ENCODE measurements at regions not wholly inside any gene's neighbourhood (a gene's known extent, or its start where the extent isn't known, plus 50 kb on each side); places are given as distances from the start of the nearest gene placed in this dataset.

GRCh38 chr18:56545464-56545863, 92.9 kb downstream of the TXNL1 start:
- Histone ChIP-seq H3K36me3 (ENCODE audit: control insufficient read depth, low read depth, low read length) (no peaks in the 10 kb centered on the region), H3K9me3 (ENCODE audit: control insufficient read depth, low read depth, low read length) (no peaks in the 10 kb centered on the region), H3K9ac (ENCODE audit: low read length) (no peak overlapping the region), H3K27ac (ENCODE audit: low read length) (no peak overlapping the region), H3K27me3 (ENCODE audit: control insufficient read depth, insufficient read depth, low read length) (no peaks in the 10 kb centered on the region), H3K4me3 (ENCODE audit: low read length) (no peak overlapping the region), H3K4me1 (ENCODE audit: control insufficient read depth, low read depth, low read length) (peaks cover 6% of the 10 kb centered on the region)

DNA sequence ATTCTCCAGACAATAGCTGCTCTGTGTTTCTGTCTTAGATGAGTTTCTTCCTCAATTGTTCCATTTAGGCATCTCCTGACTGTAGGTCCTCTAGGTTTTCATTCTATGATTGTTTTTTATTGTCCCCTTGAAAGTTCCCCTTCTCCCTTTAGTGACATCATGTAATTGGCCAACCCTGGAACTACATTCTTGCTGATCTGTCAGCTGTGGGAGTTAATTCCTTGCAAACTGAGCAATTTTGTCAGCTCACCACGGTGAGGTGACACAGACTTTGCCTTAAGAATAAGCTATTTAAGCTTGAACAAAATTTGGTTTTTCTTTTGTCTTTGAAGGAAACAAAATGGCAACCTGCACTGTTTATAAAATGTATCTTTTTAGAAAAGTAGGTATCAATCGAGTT, 95.9 kb downstream of the TXNL1 start:
- H3K9ac ChIP-seq (ENCODE audit: low read length) = no peak overlapping the region
- peaks cover 6% of the 10 kb centered on the region for H3K4me1 ChIP-seq (ENCODE audit: control insufficient read depth, low read depth, low read length)
- H3K27me3 ChIP-seq (ENCODE audit: control insufficient read depth, insufficient read depth, low read length) = no peaks in the 10 kb centered on the region
- H3K4me3 ChIP-seq (ENCODE audit: low read length) = no peak overlapping the region
- no peak overlapping the region for H3K27ac ChIP-seq (ENCODE audit: low read length)
- no peaks in the 10 kb centered on the region for H3K9me3 ChIP-seq (ENCODE audit: control insufficient read depth, low read depth, low read length)
- H3K36me3 ChIP-seq (ENCODE audit: control insufficient read depth, low read depth, low read length) = no peaks in the 10 kb centered on the region

- Histone ChIP-seq H3K4me1 (ENCODE audit: control insufficient read depth, low read depth, low read length) (peaks cover 6% of the 10 kb centered on the region), H3K9me3 (ENCODE audit: control insufficient read depth, low read depth, low read length) (no peaks in the 10 kb centered on the region), H3K27ac (ENCODE audit: low read length) (no peak overlapping the region), H3K9ac (ENCODE audit: low read length) (no peak overlapping the region), H3K27me3 (ENCODE audit: control insufficient read depth, insufficient read depth, low read length) (no peaks in the 10 kb centered on the region), H3K4me3 (ENCODE audit: low read length) (no peak overlapping the region), H3K36me3 (ENCODE audit: control insufficient read depth, low read depth, low read length) (no peaks in the 10 kb centered on the region)
Observed at GRCh38 chr18:56541793-56542192, 96.6 kb downstream of the TXNL1 start.

DNA sequence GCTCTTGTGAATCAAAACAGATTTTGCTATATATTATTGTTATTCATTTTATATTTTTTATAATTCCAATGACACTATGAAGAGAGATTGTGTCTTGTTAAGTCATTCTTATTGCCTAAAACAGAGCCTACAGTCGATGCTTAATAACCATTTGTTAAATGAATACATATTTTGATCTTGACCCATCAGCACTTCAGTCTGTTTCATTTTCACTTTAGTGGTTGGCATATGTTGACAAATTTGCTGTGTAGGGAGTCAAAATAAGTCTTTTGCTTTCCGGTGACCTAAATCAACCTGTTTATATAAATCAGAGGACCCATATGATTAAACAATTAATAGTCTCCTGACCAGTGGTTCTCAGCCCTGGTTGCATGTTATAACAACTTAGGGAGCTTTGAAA, 97.1 kb downstream of the TXNL1 start:
- Histone ChIP-seq H3K27me3 (ENCODE audit: control insufficient read depth, insufficient read depth, low read length) (no peaks in the 10 kb centered on the region), H3K36me3 (ENCODE audit: control insufficient read depth, low read depth, low read length) (no peaks in the 10 kb centered on the region), H3K9ac (ENCODE audit: low read length) (no peak overlapping the region), H3K27ac (ENCODE audit: low read length) (no peak overlapping the region), H3K9me3 (ENCODE audit: control insufficient read depth, low read depth, low read length) (no peaks in the 10 kb centered on the region), H3K4me3 (ENCODE audit: low read length) (no peak overlapping the region), H3K4me1 (ENCODE audit: control insufficient read depth, low read depth, low read length) (peaks cover 6% of the 10 kb centered on the region)

GRCh38 chr18:56538746-56539145, 99.6 kb downstream of the TXNL1 start:
- Histone ChIP-seq H3K27ac (ENCODE audit: low read length) (no peak overlapping the region), H3K4me3 (ENCODE audit: low read length) (no peak overlapping the region), H3K36me3 (ENCODE audit: control insufficient read depth, low read depth, low read length) (no peaks in the 10 kb centered on the region), H3K9me3 (ENCODE audit: control insufficient read depth, low read depth, low read length) (no peaks in the 10 kb centered on the region), H3K9ac (ENCODE audit: low read length) (no peak overlapping the region), H3K27me3 (ENCODE audit: control insufficient read depth, insufficient read depth, low read length) (no peaks in the 10 kb centered on the region), H3K4me1 (ENCODE audit: control insufficient read depth, low read depth, low read length) (peaks cover 6% of the 10 kb centered on the region)

DNA sequence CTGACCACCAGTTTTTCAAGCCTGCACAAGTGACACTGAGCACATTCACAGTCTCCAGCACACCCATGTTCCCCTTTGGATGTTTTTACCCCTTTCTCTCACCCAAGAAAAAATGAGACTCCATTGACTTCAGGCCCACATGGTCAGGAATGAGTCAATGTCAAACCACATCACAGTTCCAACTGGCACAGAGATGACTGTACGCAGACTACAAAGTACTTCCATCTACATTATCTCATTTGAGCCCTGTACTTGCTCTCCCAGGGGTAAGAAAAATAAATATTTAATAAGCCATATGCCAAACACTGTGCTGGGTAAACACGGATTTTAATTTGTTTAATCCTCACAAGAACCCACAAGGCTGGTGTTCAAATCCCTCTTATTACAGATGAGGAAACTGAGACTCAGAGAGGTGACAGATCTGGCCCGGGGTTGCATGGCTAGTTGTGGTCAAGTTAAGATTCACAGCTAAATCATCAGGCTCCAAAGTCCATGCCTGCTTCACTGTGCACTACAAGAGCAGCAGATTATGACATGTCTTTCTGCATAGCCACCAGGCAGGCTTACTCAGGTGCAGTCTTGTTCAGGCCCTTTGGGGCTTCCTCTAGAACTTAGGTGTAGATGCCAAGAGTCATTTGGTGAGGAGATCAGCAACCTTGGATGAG, 106.1 kb downstream of the TXNL1 start:
- no peaks in the 10 kb centered on the region for H3K27me3 ChIP-seq (ENCODE audit: control insufficient read depth, insufficient read depth, low read length)
- no peaks in the 10 kb centered on the region for H3K9me3 ChIP-seq (ENCODE audit: control insufficient read depth, low read depth, low read length)
- no peak overlapping the region for H3K4me3 ChIP-seq (ENCODE audit: low read length)
- no peaks in the 10 kb centered on the region for H3K36me3 ChIP-seq (ENCODE audit: control insufficient read depth, low read depth, low read length)
- H3K4me1 ChIP-seq (ENCODE audit: control insufficient read depth, low read depth, low read length) = no peaks in the 10 kb centered on the region
- no peak overlapping the region for H3K9ac ChIP-seq (ENCODE audit: low read length)
- H3K27ac ChIP-seq (ENCODE audit: low read length) = no peak overlapping the region

GRCh38 chr18:56522816-56523215, 115.6 kb downstream of the TXNL1 start:
- no peak overlapping the region for H3K9ac ChIP-seq (ENCODE audit: low read length)
- H3K36me3 ChIP-seq (ENCODE audit: control insufficient read depth, low read depth, low read length) = no peaks in the 10 kb centered on the region
- no peak overlapping the region for H3K4me3 ChIP-seq (ENCODE audit: low read length)
- H3K4me1 ChIP-seq (ENCODE audit: control insufficient read depth, low read depth, low read length) = no peaks in the 10 kb centered on the region
- H3K27me3 ChIP-seq (ENCODE audit: control insufficient read depth, insufficient read depth, low read length) = no peaks in the 10 kb centered on the region
- H3K9me3 ChIP-seq (ENCODE audit: control insufficient read depth, low read depth, low read length) = no peaks in the 10 kb centered on the region
- no peak overlapping the region for H3K27ac ChIP-seq (ENCODE audit: low read length)

DNA sequence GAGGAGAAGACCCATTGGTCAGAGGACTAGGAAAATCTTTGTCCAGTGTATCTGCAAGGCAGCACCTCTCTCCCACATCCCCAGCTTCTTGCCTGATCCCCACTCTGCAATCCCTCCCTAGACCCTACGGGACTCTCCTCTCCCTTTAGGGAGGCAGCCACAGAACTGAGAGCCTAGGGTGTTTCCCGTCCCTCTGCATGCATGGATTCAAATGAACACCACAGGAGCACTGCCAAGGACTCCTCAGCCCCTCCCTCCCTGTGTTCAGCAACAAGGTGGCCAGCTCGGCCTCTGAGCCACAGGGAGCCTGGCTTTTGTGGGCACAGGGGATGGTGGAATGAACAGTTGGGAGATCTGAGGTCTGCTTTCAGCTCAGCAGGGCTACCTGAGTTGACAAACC, 117.1 kb downstream of the TXNL1 start:
- Histone ChIP-seq H3K4me1 (ENCODE audit: control insufficient read depth, low read depth, low read length) (no peaks in the 10 kb centered on the region), H3K9ac (ENCODE audit: low read length) (no peak overlapping the region)

DNA sequence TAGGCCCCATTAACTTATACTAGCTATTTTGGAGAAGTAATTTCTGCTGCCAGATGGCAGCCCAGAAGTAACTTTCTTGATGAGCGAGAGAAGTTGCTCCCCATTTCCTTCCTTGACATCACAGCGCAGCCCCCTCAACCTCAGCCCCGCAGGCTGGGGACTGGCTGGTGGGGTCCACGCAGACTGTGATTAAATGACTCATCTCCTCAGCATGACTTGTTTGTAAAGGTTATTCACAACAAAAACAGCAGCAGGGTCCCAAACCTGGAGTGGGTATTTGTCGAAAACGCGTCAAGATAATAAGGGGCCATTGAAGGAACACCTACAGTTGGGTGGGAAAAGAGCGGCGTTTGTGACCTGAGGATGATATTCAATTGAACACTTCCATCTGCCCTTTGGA, 120.6 kb downstream of the TXNL1 start:
- Histone ChIP-seq H3K27me3 (ENCODE audit: control insufficient read depth, insufficient read depth, low read length) (no peaks in the 10 kb centered on the region), H3K36me3 (ENCODE audit: control insufficient read depth, low read depth, low read length) (no peaks in the 10 kb centered on the region)

More for the DNA sequence above, 117.1 kb downstream of the TXNL1 start:
- Histone ChIP-seq H3K4me3 (ENCODE audit: low read length) (no peak overlapping the region), H3K9me3 (ENCODE audit: control insufficient read depth, low read depth, low read length) (no peaks in the 10 kb centered on the region), H3K27ac (ENCODE audit: low read length) (no peak overlapping the region), H3K36me3 (ENCODE audit: control insufficient read depth, low read depth, low read length) (no peaks in the 10 kb centered on the region), H3K27me3 (ENCODE audit: control insufficient read depth, insufficient read depth, low read length) (no peaks in the 10 kb centered on the region)

DNA sequence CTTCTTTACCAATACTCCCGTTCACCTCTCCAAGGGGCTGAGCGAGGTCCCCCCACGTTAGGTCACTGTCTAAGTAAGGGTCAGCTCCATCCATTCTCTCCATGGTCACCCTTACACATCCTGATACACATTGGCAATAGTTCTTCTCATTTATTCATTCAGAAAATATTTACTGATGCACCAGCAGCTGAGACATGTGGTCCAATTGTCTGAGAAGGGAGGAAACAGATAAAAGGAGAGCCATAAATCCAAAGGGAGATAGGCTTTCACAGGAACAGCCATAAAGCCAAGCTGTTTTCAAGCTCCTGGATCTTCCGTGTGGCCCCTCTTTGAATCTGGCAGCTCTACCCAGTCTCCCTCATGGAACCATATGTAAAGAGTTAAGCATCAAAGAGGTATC, 121.2 kb downstream of the TXNL1 start:
- H3K27ac ChIP-seq (ENCODE audit: low read length) = no peak overlapping the region
- no peak overlapping the region for H3K9ac ChIP-seq (ENCODE audit: low read length)
- no peak overlapping the region for H3K4me3 ChIP-seq (ENCODE audit: low read length)
- no peaks in the 10 kb centered on the region for H3K4me1 ChIP-seq (ENCODE audit: control insufficient read depth, low read depth, low read length)
- no peaks in the 10 kb centered on the region for H3K36me3 ChIP-seq (ENCODE audit: control insufficient read depth, low read depth, low read length)
- no peaks in the 10 kb centered on the region for H3K27me3 ChIP-seq (ENCODE audit: control insufficient read depth, insufficient read depth, low read length)
- H3K9me3 ChIP-seq (ENCODE audit: control insufficient read depth, low read depth, low read length) = no peaks in the 10 kb centered on the region

More for the DNA sequence above, 120.6 kb downstream of the TXNL1 start:
- Histone ChIP-seq H3K27ac (ENCODE audit: low read length) (no peak overlapping the region), H3K4me1 (ENCODE audit: control insufficient read depth, low read depth, low read length) (no peaks in the 10 kb centered on the region), H3K9ac (ENCODE audit: low read length) (no peak overlapping the region), H3K4me3 (ENCODE audit: low read length) (no peak overlapping the region), H3K9me3 (ENCODE audit: control insufficient read depth, low read depth, low read length) (no peaks in the 10 kb centered on the region)

DNA sequence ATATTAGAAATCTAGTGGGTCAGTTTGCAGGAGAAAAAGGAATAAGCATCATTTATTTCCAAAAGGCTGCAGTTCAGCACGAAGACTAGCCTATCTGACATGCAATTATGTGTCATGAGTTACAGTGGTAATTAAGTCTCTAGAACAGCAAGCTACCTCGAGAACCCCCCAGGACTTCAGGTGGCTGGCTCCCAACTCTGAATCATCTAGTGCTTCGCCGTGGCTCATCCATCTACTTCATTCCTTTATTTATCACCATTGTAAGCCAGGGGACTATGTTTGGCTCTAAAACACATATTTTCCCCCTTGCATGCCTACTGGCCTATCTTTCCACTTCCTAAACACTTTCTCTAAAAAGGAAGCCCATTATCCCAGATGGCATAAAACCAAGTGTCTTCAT, 121.6 kb downstream of the TXNL1 start:
- Histone ChIP-seq H3K27me3 (ENCODE audit: control insufficient read depth, insufficient read depth, low read length) (no peaks in the 10 kb centered on the region), H3K27ac (ENCODE audit: low read length) (no peak overlapping the region), H3K36me3 (ENCODE audit: control insufficient read depth, low read depth, low read length) (no peaks in the 10 kb centered on the region), H3K4me3 (ENCODE audit: low read length) (no peak overlapping the region), H3K9ac (ENCODE audit: low read length) (no peak overlapping the region), H3K9me3 (ENCODE audit: control insufficient read depth, low read depth, low read length) (no peaks in the 10 kb centered on the region), H3K4me1 (ENCODE audit: control insufficient read depth, low read depth, low read length) (no peaks in the 10 kb centered on the region)

GRCh38 chr18:56515522-56515921, 122.9 kb downstream of the TXNL1 start:
- H3K36me3 ChIP-seq (ENCODE audit: control insufficient read depth, low read depth, low read length) = no peaks in the 10 kb centered on the region
- no peaks in the 10 kb centered on the region for H3K27me3 ChIP-seq (ENCODE audit: control insufficient read depth, insufficient read depth, low read length)
- H3K9ac ChIP-seq (ENCODE audit: low read length) = no peak overlapping the region
- H3K27ac ChIP-seq (ENCODE audit: low read length) = no peak overlapping the region
- no peak overlapping the region for H3K4me3 ChIP-seq (ENCODE audit: low read length)
- no peaks in the 10 kb centered on the region for H3K9me3 ChIP-seq (ENCODE audit: control insufficient read depth, low read depth, low read length)
- H3K4me1 ChIP-seq (ENCODE audit: control insufficient read depth, low read depth, low read length) = no peaks in the 10 kb centered on the region
